GM23338 (cell line): ENCODE measurements at regions not wholly inside any gene's neighbourhood (a gene's known extent, or its start where the extent isn't known, plus 50 kb on each side); places are given as distances from the start of the nearest gene placed in this dataset.

Source experiments
- ATAC-seq: fragments of 200-7000 bp; cut with Tn5 transposase; 3 replicates; pipeline ENCODE4 v1.9.1; 2020
- DNase-seq: peaks from one replicate; pipeline ENCODE4 v3.0.0-alpha.2; 2015; ENCODE audit warnings: low spot score
- H2AFZ ChIP-seq: fragments of 200-600 bp; sonication (generic); 2 replicates; pipeline ENCODE4 v1.8.0; 2016; ENCODE audit warnings: antibody characterized with exemption, mild to moderate bottlenecking, moderate library complexity
- H3F3A ChIP-seq: fragments of 200-600 bp; sonication (generic); replicated peaks from 2 replicates; pipeline ENCODE4 v1.8.0; 2017; ENCODE audit warnings: antibody characterized with exemption, mixed run types, low read depth
- H3K27ac ChIP-seq: fragments of 200-600 bp; sonication (generic); 2 replicates; pipeline ENCODE4 v1.6.1; 2016; ENCODE audit warnings: low read depth
- H3K27me3 ChIP-seq: fragments of 200-600 bp; sonication (generic); 2 replicates; pipeline ENCODE4 v1.8.0; 2016; ENCODE audit warnings: mild to moderate bottlenecking, mixed run types, moderate library complexity; ENCODE audit not compliant: insufficient read depth
- H3K36me3 ChIP-seq: fragments of 200-600 bp; sonication (generic); 2 replicates; pipeline ENCODE4 v1.8.0; 2016; ENCODE audit warnings: mild to moderate bottlenecking; ENCODE audit not compliant: insufficient read depth
- H3K4me1 ChIP-seq: fragments of 200-600 bp; sonication (generic); 2 replicates; pipeline ENCODE4 v1.8.0; 2016; ENCODE audit warnings: mild to moderate bottlenecking, moderate library complexity; ENCODE audit not compliant: insufficient read depth
- H3K4me2 ChIP-seq: fragments of 200-600 bp; sonication (generic); 2 replicates; pipeline ENCODE4 v1.7.1; 2017; ENCODE audit warnings: mixed run types
- H3K4me3 ChIP-seq: fragments of 200-600 bp; sonication (generic); 2 replicates; pipeline ENCODE4 v1.6.1; 2016; ENCODE audit warnings: mixed run types
- H3K79me2 ChIP-seq: fragments of 200-600 bp; sonication (generic); replicated peaks from 2 replicates; pipeline ENCODE4 v1.8.0; 2017; ENCODE audit warnings: mild to moderate bottlenecking; ENCODE audit not compliant: insufficient read depth
- H3K9me2 ChIP-seq: fragments of 200-600 bp; sonication (generic); 2 replicates; pipeline ENCODE4 v1.8.0; 2017; ENCODE audit not compliant: insufficient read depth
- H4K20me1 ChIP-seq: fragments of 200-600 bp; sonication (generic); replicated peaks from 2 replicates; pipeline ENCODE4 v1.8.0; 2017; ENCODE audit warnings: mild to moderate bottlenecking; ENCODE audit not compliant: insufficient read depth
- H3K27ac Mint-ChIP-seq: 2 replicates; pipeline ENCODE4 v1.8.0; 2020; ENCODE audit warnings: inconsistent platforms, mild to moderate bottlenecking, moderate library complexity, mixed read lengths
- H3K27me3 Mint-ChIP-seq: 3 replicates; pipeline ENCODE4 v1.8.0; 2022; ENCODE audit warnings: low read depth, mild to moderate bottlenecking, moderate library complexity, mixed read lengths, inconsistent platforms; ENCODE audit not compliant: insufficient read depth, poor library complexity
- H3K36me3 Mint-ChIP-seq: 3 replicates; pipeline ENCODE4 v1.8.0; 2021; ENCODE audit warnings: low read depth, mild to moderate bottlenecking, inconsistent platforms, moderate library complexity, mixed read lengths
- H3K4me1 Mint-ChIP-seq: 3 replicates; pipeline ENCODE4 v1.8.0; 2020; ENCODE audit warnings: mild to moderate bottlenecking, inconsistent platforms, mixed read lengths
- H3K4me3 Mint-ChIP-seq: 3 replicates; pipeline ENCODE4 v1.8.0; 2021; ENCODE audit warnings: moderate library complexity, mild to moderate bottlenecking, inconsistent platforms, mixed read lengths
- H3K9me3 Mint-ChIP-seq: 3 replicates; pipeline ENCODE4 v1.8.0; 2020; ENCODE audit warnings: moderate library complexity, mild to moderate bottlenecking, inconsistent platforms, mixed read lengths
- CREB1 ChIP-seq: fragments of 250-450 bp; sonication (Bioruptor Pico); IDR thresholded peaks from 2 replicates; pipeline ENCODE4 v1.5.0; 2020; ENCODE audit warnings: low read depth, mild to moderate bottlenecking, moderate library complexity
- EZH2 ChIP-seq: fragments of 200-600 bp; sonication (generic); IDR thresholded peaks from one replicate; pipeline ENCODE4 v1.8.0; 2017; ENCODE audit warnings: antibody characterized with exemption, mild to moderate bottlenecking, low read depth; ENCODE audit not compliant: unreplicated experiment
- EZH2phosphoT487 ChIP-seq: fragments of 200-600 bp; sonication (generic); IDR thresholded peaks from one replicate; pipeline ENCODE4 v1.8.1; 2018; ENCODE audit warnings: antibody characterized with exemption; ENCODE audit not compliant: unreplicated experiment
- JUNB ChIP-seq: IDR thresholded peaks from one replicate; pipeline ENCODE4 v1.6.1; 2016; ENCODE audit warnings: antibody characterized with exemption; ENCODE audit not compliant: unreplicated experiment
- NANOG ChIP-seq: IDR thresholded peaks from 2 replicates; pipeline ENCODE4 v1.6.1; 2016; ENCODE audit warnings: antibody characterized with exemption, borderline replicate concordance
- STAT1 ChIP-seq: IDR thresholded peaks from one replicate; pipeline ENCODE4 v1.6.1; 2016; ENCODE audit warnings: antibody characterized with exemption; ENCODE audit not compliant: unreplicated experiment
- ZNF114 ChIP-seq: fragments of 250-450 bp; sonication (Bioruptor Pico); IDR thresholded peaks from 2 replicates; pipeline ENCODE4 v1.5.0; 2020; ENCODE audit warnings: mild to moderate bottlenecking, moderate library complexity
- ZNF331 ChIP-seq: fragments of 250-450 bp; sonication (Bioruptor Pico); IDR thresholded peaks from 2 replicates; pipeline ENCODE4 v1.5.0; 2020; ENCODE audit warnings: low read depth, mild to moderate bottlenecking, moderate library complexity
- TF ChIP-seq, protein P1 (sequence below), 2 experiments: fragments of 200-600 bp in 1 of 2; sonication (generic) in 1 of 2; conservative IDR thresholded peaks; 2 replicates each; pipeline versions ENCODE4 v1.5.1 to v1.6.1; 2016 to 2017; ENCODE audit warnings: antibody characterized with exemption in 2 of 2, low read depth in 2 of 2, mild to moderate bottlenecking in 2 of 2, moderate library complexity in 1 of 2
- TF ChIP-seq, protein P2 (sequence below): IDR thresholded peaks from one replicate; pipeline ENCODE4 v1.6.1; 2018; ENCODE audit warnings: antibody characterized with exemption; ENCODE audit not compliant: unreplicated experiment
- TF ChIP-seq, protein P3 (sequence below): IDR thresholded peaks from 2 replicates; pipeline ENCODE4 v1.6.1; 2016; ENCODE audit warnings: antibody characterized with exemption

DNA sequence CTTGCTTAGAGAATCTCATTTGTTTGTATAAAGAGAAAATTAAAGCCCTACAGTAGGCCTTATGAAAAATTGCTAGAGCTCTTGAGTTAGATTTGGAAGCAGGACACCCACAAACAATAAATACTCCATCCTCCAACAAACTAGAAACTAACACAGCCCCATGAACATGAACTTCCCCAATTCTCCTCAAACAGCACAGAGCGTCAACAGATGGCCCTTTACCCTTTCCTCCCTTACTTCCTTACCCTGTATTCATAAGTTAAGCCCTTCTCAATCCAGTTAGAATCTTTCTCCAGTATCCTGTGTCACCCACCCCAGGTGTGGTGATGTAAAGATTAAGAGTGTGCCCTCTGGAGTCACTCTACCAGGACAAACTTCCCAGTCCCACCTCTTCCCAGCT, 113.7 kb downstream of the UNC5CL start:
- H3K4me1 Mint-ChIP-seq = peaks cover 3% of the 10 kb centered on the region; the same call in 1 of the 3 replicates
- H3K36me3 Mint-ChIP-seq = no peaks in the 10 kb centered on the region
- TF ChIP-seq ZNF114 (CRISPR knock-in tag) = no peak
- TF ChIP-seq, protein P1, sequence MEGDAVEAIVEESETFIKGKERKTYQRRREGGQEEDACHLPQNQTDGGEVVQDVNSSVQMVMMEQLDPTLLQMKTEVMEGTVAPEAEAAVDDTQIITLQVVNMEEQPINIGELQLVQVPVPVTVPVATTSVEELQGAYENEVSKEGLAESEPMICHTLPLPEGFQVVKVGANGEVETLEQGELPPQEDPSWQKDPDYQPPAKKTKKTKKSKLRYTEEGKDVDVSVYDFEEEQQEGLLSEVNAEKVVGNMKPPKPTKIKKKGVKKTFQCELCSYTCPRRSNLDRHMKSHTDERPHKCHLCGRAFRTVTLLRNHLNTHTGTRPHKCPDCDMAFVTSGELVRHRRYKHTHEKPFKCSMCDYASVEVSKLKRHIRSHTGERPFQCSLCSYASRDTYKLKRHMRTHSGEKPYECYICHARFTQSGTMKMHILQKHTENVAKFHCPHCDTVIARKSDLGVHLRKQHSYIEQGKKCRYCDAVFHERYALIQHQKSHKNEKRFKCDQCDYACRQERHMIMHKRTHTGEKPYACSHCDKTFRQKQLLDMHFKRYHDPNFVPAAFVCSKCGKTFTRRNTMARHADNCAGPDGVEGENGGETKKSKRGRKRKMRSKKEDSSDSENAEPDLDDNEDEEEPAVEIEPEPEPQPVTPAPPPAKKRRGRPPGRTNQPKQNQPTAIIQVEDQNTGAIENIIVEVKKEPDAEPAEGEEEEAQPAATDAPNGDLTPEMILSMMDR (conservative IDR thresholded peaks at IDR 0.05; ENCODE audit: low read depth in 2 of 2) = no peak
- TF ChIP-seq JUNB = no peak
- TF ChIP-seq ZNF331 (CRISPR knock-in tag) = no peak
- TF ChIP-seq STAT1 = no peak
- TF ChIP-seq NANOG = no peak
- TF ChIP-seq EZH2phosphoT487 = no peak
- TF ChIP-seq, protein P2, sequence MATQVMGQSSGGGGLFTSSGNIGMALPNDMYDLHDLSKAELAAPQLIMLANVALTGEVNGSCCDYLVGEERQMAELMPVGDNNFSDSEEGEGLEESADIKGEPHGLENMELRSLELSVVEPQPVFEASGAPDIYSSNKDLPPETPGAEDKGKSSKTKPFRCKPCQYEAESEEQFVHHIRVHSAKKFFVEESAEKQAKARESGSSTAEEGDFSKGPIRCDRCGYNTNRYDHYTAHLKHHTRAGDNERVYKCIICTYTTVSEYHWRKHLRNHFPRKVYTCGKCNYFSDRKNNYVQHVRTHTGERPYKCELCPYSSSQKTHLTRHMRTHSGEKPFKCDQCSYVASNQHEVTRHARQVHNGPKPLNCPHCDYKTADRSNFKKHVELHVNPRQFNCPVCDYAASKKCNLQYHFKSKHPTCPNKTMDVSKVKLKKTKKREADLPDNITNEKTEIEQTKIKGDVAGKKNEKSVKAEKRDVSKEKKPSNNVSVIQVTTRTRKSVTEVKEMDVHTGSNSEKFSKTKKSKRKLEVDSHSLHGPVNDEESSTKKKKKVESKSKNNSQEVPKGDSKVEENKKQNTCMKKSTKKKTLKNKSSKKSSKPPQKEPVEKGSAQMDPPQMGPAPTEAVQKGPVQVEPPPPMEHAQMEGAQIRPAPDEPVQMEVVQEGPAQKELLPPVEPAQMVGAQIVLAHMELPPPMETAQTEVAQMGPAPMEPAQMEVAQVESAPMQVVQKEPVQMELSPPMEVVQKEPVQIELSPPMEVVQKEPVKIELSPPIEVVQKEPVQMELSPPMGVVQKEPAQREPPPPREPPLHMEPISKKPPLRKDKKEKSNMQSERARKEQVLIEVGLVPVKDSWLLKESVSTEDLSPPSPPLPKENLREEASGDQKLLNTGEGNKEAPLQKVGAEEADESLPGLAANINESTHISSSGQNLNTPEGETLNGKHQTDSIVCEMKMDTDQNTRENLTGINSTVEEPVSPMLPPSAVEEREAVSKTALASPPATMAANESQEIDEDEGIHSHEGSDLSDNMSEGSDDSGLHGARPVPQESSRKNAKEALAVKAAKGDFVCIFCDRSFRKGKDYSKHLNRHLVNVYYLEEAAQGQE = no peak
- TF ChIP-seq, protein P3, sequence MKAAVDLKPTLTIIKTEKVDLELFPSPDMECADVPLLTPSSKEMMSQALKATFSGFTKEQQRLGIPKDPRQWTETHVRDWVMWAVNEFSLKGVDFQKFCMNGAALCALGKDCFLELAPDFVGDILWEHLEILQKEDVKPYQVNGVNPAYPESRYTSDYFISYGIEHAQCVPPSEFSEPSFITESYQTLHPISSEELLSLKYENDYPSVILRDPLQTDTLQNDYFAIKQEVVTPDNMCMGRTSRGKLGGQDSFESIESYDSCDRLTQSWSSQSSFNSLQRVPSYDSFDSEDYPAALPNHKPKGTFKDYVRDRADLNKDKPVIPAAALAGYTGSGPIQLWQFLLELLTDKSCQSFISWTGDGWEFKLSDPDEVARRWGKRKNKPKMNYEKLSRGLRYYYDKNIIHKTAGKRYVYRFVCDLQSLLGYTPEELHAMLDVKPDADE = no peak
- Histone ChIP-seq H3F3A (no peaks in the 10 kb centered on the region), H3K4me2 (no peak overlapping the region), H3K27ac (no peak overlapping the region), H3K36me3 (no peaks in the 10 kb centered on the region), H3K4me3 (no peak overlapping the region), H3K79me2 (no peaks in the 10 kb centered on the region), H3K4me1 (0 out of 2 replicates have a peak, but pooled peaks cover 5% of the 10 kb centered on the region), H4K20me1 (no peaks in the 10 kb centered on the region), H3K27me3 (no peaks in the 10 kb centered on the region), H3K9me2 (peaks cover 9% of the 10 kb centered on the region; the same call in 1 of the 2 replicates), H2AFZ (no peak overlapping the region)
- peaks cover 3% of the 10 kb centered on the region for H3K27me3 Mint-ChIP-seq
- ATAC-seq (no peak), DNase-seq (no peak)
- no peak overlapping the region for H3K4me3 Mint-ChIP-seq
- no peaks in the 10 kb centered on the region for H3K9me3 Mint-ChIP-seq
- H3K27ac Mint-ChIP-seq = no peak overlapping the region

DNA sequence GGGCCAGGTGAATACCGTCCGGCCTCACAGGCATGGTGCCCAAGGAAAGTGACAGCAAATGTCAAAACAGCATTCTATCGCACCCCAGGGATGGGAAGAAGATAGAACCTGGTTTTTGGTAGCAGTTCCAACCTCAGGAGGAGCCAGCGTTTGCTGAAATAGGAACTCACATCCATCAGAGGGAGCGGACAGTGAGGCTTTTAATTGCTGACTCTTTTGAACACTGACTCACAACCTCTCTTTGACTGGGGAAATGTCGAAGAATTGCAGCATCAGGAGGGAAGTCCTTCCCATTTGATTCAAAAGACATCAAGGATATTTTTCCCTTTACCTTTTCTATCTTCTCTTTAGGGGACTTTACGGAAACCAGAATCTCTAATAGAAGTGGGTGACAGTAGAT, 114.2 kb downstream of the UNC5CL start:
- peaks cover 5% of the 10 kb centered on the region; the same call in 1 of the 2 replicates for H3K9me2 ChIP-seq
- no peak overlapping the region for H3K4me3 ChIP-seq
- Mint-ChIP-seq H3K9me3 (no peaks in the 10 kb centered on the region), H3K27ac (no peak overlapping the region), H3K4me3 (no peak overlapping the region), H3K36me3 (no peaks in the 10 kb centered on the region), H3K27me3 (peaks cover 3% of the 10 kb centered on the region), H3K4me1 (peaks cover 4% of the 10 kb centered on the region; the same call in 1 of the 3 replicates)
- no peaks in the 10 kb centered on the region for H3K36me3 ChIP-seq
- H3K79me2 ChIP-seq = no peaks in the 10 kb centered on the region
- H3F3A ChIP-seq = no peaks in the 10 kb centered on the region
- no peaks in the 10 kb centered on the region for H4K20me1 ChIP-seq
- ATAC-seq (no peak), DNase-seq (no peak)
- no peak overlapping the region for H3K27ac ChIP-seq
- no peaks in the 10 kb centered on the region for H3K27me3 ChIP-seq
- no peak overlapping the region for H3K4me2 ChIP-seq
- H3K4me1 ChIP-seq = 0 out of 2 replicates have a peak, but pooled peaks cover 9% of the 10 kb centered on the region
- no peak overlapping the region for H2AFZ ChIP-seq
- TF ChIP-seq, protein P2 = no peak
- TF ChIP-seq, protein P1 (conservative IDR thresholded peaks at IDR 0.05; ENCODE audit: low read depth in 2 of 2) = no peak
- TF ChIP-seq ZNF114 (CRISPR knock-in tag) = no peak
- TF ChIP-seq EZH2 = no peak
- TF ChIP-seq JUNB = no peak
- TF ChIP-seq CREB1 (CRISPR knock-in tag) = no peak
- TF ChIP-seq EZH2phosphoT487 = no peak
